ENCODE measurements at regions not wholly inside any gene's neighbourhood (a gene's known extent, or its start where the extent isn't known, plus 50 kb on each side); places are given as distances from the start of the nearest gene placed in this dataset.

DNA sequence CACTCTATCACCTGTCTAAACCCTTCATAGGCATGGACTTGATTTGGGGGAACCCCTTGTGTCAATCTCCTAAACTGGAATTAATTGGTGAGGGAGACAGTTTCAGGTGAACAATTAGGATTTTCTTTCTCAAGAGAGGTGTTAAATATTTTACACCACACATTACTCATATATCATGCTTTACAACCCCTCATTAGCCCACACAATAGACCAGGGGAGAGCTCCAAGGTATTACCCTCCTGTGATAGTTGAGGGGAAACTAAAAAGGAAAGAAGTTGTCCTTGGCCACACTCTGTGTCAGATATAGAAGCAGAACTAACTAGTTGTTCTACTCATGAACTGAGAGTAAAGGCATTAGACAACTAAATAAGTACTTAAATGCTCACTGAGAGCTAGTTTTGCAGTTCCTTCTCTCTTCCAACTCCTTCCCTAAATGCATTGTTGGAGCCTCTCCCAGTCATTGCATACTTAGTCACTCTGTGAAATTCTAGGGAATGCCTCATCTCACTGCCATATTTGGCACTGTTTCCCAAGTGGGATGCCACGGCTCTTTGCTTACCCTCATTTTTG, 183.7 kb upstream of the CEP162 start:
- DNase-seq (ENCODE audit: insufficient read length, low spot score), result no peak
- TF ChIP-seq, protein P1, sequence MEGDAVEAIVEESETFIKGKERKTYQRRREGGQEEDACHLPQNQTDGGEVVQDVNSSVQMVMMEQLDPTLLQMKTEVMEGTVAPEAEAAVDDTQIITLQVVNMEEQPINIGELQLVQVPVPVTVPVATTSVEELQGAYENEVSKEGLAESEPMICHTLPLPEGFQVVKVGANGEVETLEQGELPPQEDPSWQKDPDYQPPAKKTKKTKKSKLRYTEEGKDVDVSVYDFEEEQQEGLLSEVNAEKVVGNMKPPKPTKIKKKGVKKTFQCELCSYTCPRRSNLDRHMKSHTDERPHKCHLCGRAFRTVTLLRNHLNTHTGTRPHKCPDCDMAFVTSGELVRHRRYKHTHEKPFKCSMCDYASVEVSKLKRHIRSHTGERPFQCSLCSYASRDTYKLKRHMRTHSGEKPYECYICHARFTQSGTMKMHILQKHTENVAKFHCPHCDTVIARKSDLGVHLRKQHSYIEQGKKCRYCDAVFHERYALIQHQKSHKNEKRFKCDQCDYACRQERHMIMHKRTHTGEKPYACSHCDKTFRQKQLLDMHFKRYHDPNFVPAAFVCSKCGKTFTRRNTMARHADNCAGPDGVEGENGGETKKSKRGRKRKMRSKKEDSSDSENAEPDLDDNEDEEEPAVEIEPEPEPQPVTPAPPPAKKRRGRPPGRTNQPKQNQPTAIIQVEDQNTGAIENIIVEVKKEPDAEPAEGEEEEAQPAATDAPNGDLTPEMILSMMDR (IDR thresholded peaks at IDR 0.05; ENCODE audit: insufficient read depth, missing control alignments), result no peak

DNA sequence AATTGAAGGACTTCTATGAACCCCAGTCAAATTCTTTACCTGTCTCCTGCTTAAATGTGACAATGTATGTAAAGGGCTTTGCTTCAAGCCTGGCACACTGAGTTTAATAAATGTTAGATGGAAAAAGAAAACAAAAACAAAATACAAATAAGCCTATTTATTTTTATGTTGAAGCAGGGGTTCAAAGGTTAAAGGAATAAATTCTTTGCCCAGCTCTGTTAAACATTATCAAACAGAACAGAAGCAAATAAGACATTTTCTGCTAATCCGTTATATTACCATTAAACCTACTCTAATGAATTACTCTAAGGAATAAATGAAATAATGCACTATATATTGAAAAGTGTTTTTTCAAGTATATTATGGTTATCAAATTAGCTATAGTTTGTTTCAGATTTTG, 182.5 kb upstream of the CEP162 start:
- FAIRE-seq (no peak), DNase-seq (ENCODE audit: insufficient read length, low spot score) (no peak)
- TF ChIP-seq, protein P1 (IDR thresholded peaks at IDR 0.05; ENCODE audit: insufficient read depth, missing control alignments), result no peak

More for the DNA sequence above, 183.7 kb upstream of the CEP162 start:
- FAIRE-seq, result no peak

DNA sequence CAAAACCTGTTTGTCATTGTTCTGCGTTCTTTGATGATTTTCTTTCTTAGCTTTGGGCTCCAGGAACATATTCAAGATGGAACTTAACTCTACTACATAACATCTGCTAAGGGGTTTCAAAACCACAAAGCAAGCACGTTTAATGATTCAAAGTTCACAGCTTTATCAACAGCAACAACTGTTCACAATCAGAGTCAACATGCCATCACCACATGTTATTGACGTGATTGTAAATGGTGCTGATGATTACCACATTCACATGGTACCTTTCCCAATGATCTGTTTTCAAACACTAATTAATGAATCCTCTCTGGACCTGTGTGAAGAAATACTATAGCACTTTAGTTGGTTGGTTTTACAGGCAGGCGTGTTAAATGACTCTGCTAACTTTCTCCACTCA, 180.6 kb upstream of the CEP162 start:
- FAIRE-seq (no peak), DNase-seq (ENCODE audit: insufficient read length, low spot score) (no peak)
- TF ChIP-seq, protein P1 (IDR thresholded peaks at IDR 0.05; ENCODE audit: insufficient read depth, missing control alignments), result no peak

DNA sequence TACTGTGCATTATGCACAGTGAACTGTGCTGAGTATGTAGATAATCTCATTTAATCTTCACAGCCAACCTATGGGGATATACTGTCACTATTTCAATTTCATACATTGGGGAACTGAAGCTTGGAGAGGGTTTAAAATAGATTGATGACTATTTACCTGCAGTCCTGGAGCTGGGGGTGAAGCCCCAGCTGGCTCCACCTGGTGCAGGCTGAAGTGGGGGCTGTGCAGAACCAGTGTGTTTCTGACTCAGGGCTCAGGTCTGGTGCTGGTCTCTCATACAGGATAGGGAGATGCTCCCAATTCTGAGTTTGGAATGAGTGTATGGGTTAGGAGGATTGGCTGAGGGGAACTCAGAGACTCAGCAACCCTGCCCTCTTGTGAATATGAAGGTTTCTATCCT, 176.1 kb upstream of the CEP162 start:
- DNase-seq (ENCODE audit: insufficient read length, low spot score) (no peak), FAIRE-seq (no peak)
- TF ChIP-seq, protein P1 (IDR thresholded peaks at IDR 0.05; ENCODE audit: insufficient read depth, missing control alignments), result no peak

DNA sequence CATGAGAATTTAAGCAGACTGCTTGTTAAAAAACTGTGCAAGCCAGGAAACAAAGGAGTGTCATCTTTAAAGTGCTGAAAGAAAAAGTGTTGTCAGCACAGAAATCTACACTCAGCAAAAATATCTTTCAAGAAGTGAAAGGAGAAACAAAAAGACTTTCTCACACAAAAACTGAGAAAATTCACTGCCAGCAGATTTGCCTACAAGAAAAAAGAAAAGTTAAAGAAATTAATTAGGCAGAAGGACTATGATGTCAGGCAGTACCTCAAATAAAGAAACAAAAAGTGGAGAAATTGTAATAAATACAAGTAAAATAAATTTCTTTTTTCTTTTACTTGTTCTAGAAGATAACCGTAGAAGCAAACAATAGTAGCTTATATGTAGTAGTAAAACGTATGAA, 171.6 kb upstream of the CEP162 start:
- TF ChIP-seq, protein P1 (IDR thresholded peaks at IDR 0.05; ENCODE audit: insufficient read depth, missing control alignments), result no peak
- DNase-seq (ENCODE audit: insufficient read length, low spot score), result no peak
- no peak for FAIRE-seq

DNA sequence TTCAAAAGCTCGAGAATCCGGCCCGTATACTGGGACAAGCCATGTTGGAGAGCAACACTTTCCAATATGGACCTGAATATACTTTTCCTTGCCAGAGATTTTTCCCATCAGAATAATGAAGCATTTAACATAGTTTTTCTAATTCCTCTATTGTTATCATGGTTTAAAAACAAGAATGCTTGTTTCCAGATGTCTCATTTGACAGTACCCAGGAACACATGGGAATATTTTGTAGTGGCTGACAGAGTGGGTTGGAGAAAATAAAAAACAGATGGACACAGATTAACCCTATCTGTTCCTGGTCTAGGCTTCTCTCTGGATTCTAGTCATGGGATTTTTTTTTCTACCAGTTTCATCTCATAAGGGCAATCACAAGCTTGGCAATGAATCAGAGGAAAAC, 164.8 kb upstream of the CEP162 start:
- DNase-seq (ENCODE audit: insufficient read length, low spot score) (no peak), FAIRE-seq (no peak)
- TF ChIP-seq, protein P1 (IDR thresholded peaks at IDR 0.05; ENCODE audit: insufficient read depth, missing control alignments), result no peak

DNA sequence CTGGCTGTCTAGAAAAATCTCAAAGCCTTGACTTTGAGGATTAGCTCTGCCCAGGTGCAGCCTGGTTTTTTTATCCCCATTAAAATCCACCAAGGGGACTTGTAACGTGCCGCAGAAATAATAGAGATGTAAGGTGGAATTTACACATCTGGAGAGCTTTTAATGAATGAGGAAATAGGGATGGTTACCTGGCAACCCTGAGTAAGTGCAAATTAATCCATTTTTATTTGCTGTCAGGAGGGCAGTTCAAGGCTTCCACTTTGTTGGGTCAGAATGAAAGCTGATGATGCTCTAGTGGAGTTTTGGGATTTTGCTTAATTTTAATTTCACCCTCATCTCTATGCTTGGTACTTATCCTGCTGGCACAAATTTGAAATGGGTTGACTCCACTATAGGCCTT, 163.4 kb upstream of the CEP162 start:
- no peak for FAIRE-seq
- DNase-seq (ENCODE audit: insufficient read length, low spot score), result no peak
- TF ChIP-seq, protein P1 (IDR thresholded peaks at IDR 0.05; ENCODE audit: insufficient read depth, missing control alignments), result no peak
